HPDE6-E6E7 (cell line): ENCODE measurements at regions not wholly inside any gene's neighbourhood (a gene's known extent, or its start where the extent isn't known, plus 50 kb on each side); places are given as distances from the start of the nearest gene placed in this dataset.

ENCODE experiments used
- DNase-seq: peaks from one replicate; pipeline ENCODE4 v3.0.0; 2011; ENCODE audit warnings: missing footprints; ENCODE audit errors: extremely low spot score

GRCh38 chr18:2414235-2414634 is 157.1 kb downstream of the METTL4 start:
- no peak for DNase-seq

- no peak for DNase-seq
These were observed 155.6 kb downstream of the METTL4 start for GRCh38 chr18:2415656-2416055.

GRCh38 chr18:2417861-2418610 is 153.3 kb downstream of the METTL4 start:
- peak; percentile 19 for DNase-seq

- DNase-seq: no peak
These were observed 150.9 kb downstream of the METTL4 start for GRCh38 chr18:2420367-2420766.

GRCh38 chr18:2423761-2424160 is 147.5 kb downstream of the METTL4 start:
- DNase-seq: no peak

- no peak for DNase-seq
These were observed 146.9 kb downstream of the METTL4 start for GRCh38 chr18:2424420-2424819.

- peak; percentile 16 for DNase-seq
These were observed 145.6 kb downstream of the METTL4 start for GRCh38 chr18:2425426-2426317.

- DNase-seq: no peak
These were observed 141.1 kb downstream of the METTL4 start for GRCh38 chr18:2430191-2430590.

GRCh38 chr18:2431806-2432205 is 139.5 kb downstream of the METTL4 start:
- DNase-seq: no peak

GRCh38 chr18:2433366-2433765 is 137.9 kb downstream of the METTL4 start:
- no peak for DNase-seq

GRCh38 chr18:2441544-2441943 is 129.8 kb downstream of the METTL4 start:
- no peak for DNase-seq

GRCh38 chr18:2442006-2442405 is 129.3 kb downstream of the METTL4 start:
- DNase-seq: no peak

GRCh38 chr18:2442726-2443275 is 128.5 kb downstream of the METTL4 start:
- DNase-seq: peak; percentile 73

GRCh38 chr18:2444201-2444875 is 127.0 kb downstream of the METTL4 start:
- no peak for DNase-seq

GRCh38 chr18:2448565-2449151 is 122.6 kb downstream of the METTL4 start:
- DNase-seq: no peak

GRCh38 chr18:2451556-2451955 is 119.7 kb downstream of the METTL4 start:
- DNase-seq: no peak

- DNase-seq: no peak
These were observed 111.4 kb downstream of the METTL4 start for GRCh38 chr18:2459886-2460285.

- no peak for DNase-seq
These were observed 104.3 kb downstream of the METTL4 start for GRCh38 chr18:2466978-2467377.

- no peak for DNase-seq
These were observed 103.3 kb downstream of the METTL4 start for GRCh38 chr18:2468051-2468450.

- no peak for DNase-seq
These were observed 99.8 kb downstream of the METTL4 start for GRCh38 chr18:2471523-2471922.

- DNase-seq: no peak
These were observed 92.6 kb downstream of the METTL4 start for GRCh38 chr18:2478662-2479061.

GRCh38 chr18:2480536-2480935 is 90.8 kb downstream of the METTL4 start:
- no peak for DNase-seq
